Kidney glomerular epithelial cell (primary cell): ENCODE measurements at regions not wholly inside any gene's neighbourhood (a gene's known extent, or its start where the extent isn't known, plus 50 kb on each side); places are given as distances from the start of the nearest gene placed in this dataset.

Experiments used
- DNase-seq: peaks from one replicate; lab custom pipeline; 2025; lab: John Stamatoyannopoulos, UW

DNA sequence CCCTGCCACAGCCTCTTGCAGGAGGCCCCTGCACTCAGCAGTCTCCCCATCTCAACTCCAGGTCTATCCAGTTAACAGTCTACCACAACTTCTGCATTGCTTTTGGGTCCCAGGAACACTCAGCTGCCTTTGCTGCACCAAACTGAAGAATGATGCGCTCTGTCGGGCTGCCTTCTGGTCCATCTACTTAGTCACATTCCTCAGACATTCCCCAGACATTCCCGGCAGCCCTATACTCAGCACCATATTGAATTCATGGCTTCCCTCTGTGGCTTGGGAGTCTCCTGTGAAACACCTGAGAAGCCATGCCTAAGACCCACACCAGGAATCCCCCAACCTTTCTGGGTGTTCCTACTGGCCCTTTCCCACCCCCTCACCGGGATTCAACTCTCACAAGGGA, 99.6 kb upstream of the COL21A1 start:
- DNase-seq = peak; percentile 39

DNA sequence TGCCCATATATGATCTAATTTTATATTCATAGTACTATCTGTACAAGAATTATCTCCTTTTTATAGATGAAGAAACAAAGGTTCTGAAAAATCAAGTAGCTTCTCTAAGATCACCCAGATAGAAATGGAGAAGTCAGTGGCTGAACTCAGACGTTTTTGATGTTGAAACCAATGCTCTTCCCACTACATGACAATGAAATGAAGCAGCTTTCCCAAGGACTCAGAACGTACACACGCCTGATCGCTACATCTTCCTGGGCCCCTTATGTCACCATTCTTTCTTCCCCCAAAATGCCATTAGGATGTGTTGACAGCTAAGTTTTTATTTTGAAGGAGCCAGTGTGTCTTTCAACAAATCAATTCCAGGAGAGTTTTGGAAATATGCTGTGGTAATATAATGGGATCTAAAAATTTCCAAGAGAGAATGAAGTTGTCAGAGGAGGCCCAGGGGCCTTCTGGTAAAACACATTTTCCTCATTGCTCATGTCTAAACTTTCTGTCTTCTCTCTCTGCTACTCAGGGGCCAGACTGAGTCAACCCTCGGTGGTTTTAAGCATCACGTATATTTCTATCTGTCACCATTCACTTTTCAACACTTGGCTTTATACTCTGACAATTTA, 98.1 kb upstream of the COL21A1 start:
- no peak for DNase-seq

DNA sequence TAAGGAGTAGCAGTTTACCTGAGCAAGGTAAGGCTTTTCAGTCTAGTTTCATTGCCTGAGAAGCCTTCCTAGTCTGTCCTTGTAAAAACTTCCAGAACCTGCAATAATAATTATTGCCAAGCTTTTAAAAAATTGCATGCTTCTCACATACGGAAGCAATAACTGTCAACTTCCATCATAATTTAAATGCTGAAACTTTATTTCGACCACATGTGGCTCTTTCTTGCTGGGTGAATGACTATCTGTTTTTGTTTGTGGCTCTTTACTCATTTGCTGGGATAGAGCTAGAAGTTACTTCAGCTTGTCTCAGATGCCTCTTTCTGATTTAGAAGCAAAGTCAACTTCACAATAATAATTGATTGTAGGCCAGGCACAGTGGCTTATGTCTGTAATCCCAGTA, 95.9 kb upstream of the COL21A1 start:
- DNase-seq = no peak

DNA sequence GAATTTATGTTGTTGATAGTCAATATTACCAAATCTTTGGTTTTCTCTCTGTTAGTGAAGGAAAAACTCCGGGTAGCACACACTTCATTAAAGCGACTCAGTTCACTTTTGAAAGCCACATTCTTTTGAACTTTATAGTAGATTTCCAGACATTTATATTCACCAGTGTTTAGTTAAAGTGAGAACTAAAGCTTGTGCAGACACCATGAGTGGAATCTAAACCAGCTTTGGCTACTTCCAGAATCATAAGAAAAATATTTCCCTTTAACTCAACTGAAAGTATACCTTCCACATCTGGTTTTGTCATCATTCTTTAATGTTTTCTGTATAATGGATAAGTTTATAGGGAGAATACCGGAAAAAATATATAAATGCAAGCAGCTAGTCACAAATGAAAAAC, 92.1 kb upstream of the COL21A1 start:
- no peak for DNase-seq

DNA sequence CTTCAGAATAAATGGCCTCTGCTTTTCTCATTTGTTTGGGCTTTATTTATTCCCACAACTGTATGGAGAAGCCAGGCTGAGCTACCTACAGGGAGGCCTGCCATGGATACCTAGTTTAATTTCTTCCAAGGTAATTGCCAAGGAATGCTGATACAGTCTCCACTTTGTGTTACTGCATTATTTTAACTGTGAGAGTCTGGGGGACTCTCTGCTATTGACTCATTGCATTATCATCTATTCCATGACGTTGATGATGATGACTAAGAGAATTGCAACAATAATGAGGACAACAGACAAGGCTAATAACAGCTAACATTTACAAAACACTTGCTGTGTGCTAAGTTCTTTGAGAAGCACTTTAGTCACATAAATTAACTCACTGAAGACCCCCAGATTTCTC, 88.3 kb upstream of the COL21A1 start:
- peak; percentile 42 for DNase-seq

DNA sequence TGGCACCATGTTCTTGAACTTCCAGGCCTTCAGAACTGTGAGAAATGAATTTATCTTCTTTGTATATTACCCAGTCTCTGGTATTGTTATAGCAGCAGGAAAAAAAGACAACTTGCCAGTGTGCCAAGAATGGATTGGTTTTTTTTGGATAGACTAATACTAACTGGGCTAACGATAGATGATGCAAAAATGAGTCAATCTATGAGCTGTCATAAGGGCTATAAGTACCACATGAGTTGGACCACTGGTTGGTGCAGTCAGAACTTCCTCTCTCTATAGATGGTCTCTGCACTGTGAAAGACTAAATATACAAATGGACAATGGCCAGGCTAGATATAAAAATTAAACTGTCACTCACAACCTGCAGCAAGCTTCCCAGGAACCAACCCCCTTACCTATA, 87.6 kb upstream of the COL21A1 start:
- peak; percentile 17 for DNase-seq

DNA sequence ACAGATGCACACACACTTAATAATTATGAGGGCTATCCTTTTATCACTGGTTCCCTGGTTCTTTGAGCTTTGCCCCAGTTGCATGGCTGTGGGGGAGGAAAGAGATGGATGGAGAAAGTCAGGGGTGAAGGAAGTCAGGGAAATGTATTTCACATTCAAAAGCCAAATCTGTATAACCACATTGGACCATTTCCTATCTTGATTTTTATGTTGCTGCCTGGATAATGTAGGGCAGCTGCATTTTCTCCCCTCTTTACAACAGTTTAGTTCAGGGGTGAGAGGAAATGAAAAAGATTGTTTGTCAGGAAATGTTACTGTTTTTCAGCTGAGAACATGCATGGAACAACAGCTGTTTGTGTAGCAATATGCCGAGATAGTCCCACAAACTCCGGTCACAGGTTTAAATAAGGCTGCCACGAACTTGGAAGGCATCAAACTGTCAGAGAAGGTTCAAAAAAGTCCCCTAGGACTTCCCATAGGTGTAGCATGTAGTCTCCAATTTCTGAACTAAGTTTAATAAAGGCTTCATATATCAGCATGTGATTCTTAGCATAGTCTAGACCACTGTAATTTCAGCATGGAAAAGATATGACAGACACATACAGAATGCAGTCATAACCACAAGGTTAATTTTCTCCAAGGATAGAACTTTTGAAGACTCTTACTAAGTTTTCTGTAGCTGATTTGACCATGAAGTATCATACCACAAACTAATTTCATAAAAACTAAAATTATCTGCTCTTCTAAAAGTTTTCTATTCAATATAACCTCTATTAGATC, 82.1 kb upstream of the COL21A1 start:
- DNase-seq = peak; percentile 58

DNA sequence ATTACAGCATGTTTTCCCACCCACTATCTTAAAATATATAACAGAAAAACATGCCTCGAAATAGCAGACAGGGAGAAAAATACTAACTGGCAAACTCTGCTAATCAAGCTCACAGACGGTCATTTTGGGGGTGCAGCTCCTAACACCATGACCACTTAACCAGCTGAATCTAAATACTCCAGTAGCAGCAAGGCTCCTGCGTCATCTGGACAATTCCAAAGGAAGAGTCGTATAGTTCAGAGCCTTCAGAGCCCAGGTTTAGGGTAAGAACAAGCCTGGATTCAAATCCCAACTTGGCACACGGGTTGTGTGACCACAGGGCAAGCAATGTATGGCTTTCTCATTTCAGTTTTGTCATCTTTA, 81.3 kb upstream of the COL21A1 start:
- DNase-seq = no peak

DNA sequence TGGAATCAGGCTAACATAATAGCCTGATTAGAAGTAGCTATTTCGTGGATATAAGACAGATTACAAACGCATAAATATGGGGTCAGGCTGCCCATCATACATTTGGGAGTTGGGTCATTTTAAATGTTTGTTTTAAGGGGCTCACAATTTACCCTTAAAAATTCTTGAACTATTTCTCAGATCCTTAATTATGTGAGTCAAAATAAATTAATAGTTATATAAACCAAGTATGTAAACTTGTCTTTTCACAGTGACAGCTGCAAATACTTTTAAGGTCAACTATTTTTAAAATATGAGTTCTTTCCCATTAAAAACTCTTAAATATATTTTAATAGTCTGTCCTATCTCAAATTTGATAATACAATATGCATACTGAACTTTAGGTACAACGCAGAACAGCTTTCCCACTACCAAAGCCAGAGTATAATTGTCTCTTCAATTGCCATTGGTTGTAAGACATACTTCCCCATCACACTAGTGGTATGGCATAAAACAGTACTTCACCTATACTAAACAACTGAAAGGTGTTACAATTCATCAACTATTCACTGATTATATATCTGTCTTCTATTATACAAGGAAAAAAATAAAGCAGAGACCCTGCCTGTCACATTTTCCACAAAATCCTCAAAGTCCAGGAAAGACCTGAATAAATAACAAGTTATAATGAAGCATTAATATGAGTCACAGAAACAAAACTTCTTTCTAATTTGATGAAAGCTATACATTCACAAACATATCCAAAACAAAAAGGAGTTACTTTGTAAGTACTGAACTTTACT, 80.8 kb upstream of the COL21A1 start:
- no peak for DNase-seq

DNA sequence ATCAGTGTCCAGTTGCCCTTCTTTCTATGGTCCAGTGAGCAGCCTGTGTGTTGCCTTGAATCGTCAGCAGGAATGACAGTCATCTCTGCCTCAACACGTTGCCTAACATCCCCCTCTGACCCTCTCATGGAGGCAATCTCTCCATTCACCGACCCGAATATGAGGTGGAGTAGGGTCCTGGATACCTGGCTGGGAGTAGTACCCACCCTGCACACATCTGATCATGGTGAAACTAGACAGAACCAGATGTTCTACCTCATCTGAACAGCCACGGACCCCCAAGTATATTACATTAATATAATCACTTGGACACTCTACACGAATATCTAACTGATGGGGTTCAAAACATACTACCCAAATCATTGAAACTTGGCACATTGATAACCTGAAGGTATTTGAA, 77.0 kb upstream of the COL21A1 start:
- no peak for DNase-seq

DNA sequence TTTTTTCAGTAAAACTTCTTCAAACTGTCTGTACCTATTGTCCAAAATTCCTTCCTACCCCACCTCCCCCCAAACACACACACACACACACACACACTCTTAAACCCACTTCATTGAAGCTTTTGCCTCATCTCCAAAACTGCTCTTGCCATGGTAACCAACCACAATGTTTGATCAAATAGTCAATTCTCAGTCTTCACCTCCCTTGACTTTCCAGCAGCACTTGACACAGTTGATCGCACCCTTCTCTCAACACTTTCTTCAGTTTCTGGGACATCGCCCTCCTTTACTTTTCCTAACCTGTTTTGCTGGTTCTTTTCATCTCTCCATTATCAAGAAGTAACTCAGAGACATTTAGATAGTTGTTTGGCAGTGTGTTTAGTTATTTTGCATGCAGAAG, 71.5 kb upstream of the COL21A1 start:
- no peak for DNase-seq

DNA sequence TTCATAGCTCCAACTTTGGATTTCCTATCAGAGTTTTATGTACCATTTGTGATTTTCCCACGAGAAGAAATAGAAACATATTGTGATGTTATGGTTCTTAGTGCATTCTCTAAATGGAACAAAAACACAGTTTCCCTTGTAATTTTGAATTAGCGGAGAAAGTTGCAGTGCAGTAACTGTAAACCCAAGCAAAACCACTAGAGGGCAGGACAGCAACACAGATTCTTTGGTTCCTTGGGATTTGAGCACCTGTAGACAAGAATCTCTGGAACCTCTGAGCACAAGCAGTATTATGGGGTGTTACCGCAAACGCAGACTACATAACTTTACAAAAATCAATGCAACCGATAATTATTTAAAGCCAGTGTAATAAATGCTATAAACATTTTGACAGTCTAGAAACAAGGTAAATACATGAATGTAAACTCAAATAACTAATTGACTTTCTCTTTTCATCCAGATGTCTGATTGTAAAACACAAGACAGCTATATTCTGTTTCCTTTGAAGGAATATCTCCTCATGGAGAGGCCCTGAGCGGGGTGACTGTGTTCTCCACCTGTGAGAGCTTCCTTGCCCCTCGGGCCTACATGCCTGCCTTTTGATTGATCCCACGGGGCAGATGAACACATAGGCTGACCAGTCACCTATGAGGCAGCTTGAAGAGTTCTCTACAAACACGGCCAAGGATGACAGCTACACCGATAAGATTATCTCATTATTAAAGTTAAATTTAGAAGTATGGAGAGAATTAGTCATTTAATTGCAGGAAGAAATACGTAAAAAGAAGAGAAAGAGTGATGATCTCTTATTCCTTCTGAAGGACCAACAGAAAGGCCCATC, 67.5 kb upstream of the COL21A1 start:
- peak; percentile 24 for DNase-seq

DNA sequence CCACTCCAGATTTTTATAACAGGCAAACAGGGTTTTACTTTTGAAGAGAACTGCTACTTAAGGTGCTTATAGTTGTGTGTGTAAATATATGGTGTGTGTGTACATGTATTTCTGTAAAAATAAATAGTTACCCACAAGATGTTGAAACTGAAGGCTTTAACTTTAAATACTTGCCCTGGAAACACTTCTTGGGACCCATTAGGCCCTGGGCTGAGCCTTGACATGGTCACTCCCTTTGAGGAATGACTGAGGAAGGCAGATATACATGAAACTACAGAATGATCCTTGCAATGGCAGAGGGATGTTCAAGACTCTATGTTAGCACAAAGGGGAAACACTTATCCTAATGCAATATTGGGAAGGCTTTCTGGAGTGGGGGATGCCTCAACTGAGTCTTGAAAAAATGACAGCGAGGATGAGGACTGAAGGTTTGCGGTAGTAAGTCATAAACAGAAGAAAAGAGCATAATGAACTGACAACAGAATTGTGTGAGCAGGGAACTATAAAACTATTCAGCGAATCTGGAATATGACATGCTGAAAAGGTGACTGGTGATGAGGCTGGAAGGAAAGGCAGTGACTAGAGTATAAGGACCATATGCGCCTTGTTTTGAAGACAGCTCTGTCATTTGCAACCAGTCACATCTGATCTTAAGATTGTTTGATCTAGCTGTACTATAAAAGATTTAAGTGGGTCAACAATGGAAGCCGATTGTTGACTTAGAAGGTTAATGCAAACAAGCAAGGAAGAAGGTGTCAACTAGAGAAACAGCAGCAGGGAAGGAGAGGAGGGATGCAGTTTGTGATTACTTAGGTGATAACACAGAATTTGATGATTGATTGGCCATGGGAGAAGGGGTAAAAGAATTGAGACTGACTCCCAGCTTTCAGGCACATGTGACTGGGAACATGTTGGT, 64.4 kb upstream of the COL21A1 start:
- DNase-seq = no peak

DNA sequence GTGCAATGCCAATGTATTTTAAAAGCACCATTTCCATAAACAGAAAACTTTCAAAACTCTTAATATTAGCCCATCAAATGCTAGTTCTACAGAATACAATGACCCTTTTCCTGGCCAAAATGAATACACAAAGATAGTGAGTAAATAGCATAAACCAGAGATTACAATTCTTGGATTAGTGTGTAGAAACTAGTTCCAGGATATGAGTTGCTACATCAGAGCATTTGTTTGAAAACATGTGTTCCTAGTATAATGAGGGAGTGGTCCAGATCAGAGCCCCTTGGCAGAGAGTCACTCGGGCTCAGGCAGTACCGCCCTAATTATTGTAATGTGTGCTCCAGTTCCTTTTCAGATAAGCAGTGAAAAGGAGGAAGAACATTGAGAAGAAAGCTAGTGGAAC, 63.7 kb upstream of the COL21A1 start:
- DNase-seq = no peak

DNA sequence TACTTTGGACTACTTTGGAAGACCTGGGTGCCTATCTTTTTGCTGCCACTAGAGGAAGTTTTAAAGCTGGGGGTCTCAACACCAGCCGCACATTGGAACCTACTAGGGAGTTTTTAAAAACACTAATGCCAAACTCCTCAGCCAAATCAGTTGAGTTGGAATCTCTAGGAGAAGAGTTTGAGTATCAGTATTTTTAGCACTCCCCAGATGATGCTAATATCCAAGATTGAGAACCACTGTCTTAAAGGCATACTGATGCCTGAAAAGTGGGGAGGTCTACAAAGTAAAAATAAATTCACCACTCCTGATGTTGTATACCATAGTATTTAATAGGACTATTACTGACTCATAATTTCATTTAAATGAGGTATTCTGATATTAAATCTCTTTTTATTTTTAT, 62.9 kb upstream of the COL21A1 start:
- no peak for DNase-seq

DNA sequence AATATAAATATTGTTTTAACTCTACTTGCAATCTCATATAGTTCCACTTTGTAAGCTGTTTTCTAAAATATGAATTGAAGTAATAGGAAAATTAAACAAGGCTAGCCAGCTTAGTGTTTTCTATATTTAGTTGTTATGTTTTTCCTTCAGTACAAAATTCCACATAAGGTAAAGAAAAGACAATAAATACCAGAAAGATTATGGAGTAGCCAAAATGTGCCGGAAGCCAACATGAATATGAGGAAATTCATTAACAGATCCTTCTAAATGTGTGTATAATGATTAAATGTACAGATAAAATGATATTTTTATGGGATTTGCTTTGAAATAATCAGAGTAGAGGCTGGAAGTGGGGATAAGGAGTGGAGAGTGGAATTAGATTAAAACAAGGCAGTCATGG, 52.5 kb upstream of the COL21A1 start:
- no peak for DNase-seq

DNA sequence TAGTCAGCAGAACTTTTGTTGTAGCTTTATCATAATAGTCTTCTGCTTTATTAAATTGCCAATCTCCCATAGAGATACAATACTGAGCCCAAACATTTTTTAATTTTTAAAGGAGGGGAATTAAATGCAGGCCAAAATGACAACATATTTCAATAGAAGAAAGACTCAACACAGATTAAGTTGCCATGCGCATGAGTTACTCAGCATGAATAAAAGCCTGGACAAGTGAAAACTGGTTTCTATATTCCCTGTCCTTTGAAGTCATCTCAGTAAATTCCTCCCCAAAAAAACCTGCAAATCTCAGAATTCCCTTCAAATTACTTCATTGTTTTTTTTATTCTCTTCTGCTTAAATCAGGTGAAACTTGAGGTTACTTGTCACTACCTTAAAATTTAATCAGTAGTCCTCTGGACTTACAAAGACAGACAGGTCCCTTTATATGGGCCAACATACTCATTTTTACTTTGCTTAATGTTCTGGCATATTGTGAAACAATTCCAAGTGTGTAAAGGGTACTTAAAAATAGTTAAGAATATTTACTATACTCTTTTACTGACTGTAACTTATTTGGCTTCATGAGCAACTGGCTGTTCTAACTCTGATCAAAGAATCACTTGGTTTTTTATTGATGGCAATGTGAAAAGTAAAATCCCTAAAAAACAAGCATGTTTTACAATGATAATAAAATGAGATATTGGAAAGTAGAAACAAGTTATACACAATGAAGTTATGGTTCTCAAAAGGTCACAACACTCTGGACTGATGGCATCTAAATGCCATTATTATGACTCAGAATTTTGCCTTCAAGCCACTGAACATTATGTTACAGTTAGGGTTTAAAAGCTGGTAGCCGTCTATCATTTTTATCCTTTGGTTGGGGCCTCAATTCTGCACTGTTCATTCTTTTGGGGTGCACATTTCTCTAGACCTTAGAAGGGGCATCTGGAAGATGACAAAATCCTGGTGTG, 49.9 kb upstream of the COL21A1 start:
- DNase-seq = no peak
